Right lobe of liver (tissue), 6 donors: ENCODE measurements at regions not wholly inside any gene's neighbourhood (a gene's known extent, or its start where the extent isn't known, plus 50 kb on each side); places are given as distances from the start of the nearest gene placed in this dataset.

Source experiments
- ATAC-seq, 4 donors: fragments of 200-7000 bp; cut with Tn5 transposase; one replicate each; pipeline ENCODE4 v1.9.1; 2020; ENCODE audit warnings: mild to moderate bottlenecking in 4 of 4, moderate library complexity in 4 of 4
- DNase-seq, 3 donors: peaks; one replicate each; pipeline ENCODE4 v3.0.0-alpha.2; 2020
- H3K27ac ChIP-seq, 3 donors: fragments of 200-600 bp; one replicate each; pipeline ENCODE4 v1.8.0; 2022
- H3K27me3 ChIP-seq, 2 donors: fragments of 200-600 bp; one replicate each; pipeline ENCODE4 v1.8.0; 2022
- H3K36me3 ChIP-seq, 4 donors: fragments of 200-600 bp; sonication (generic) in 1 of 4; one replicate each; pipeline versions ENCODE4 v1.5.1 to v1.8.0; 2017 to 2022; ENCODE audit warnings: control low read depth in 1 of 4
- H3K4me1 ChIP-seq, 4 donors: fragments of 200-600 bp; sonication (generic) in 1 of 4; one replicate each; pipeline versions ENCODE4 v1.5.1 to v1.8.0; 2017 to 2022; ENCODE audit warnings: control low read depth in 1 of 4
- H3K4me3 ChIP-seq, 3 donors: fragments of 200-600 bp; one replicate each; pipeline ENCODE4 v1.8.0; 2022
- H3K9me3 ChIP-seq, 4 donors: fragments of 200-600 bp; sonication (generic) in 1 of 4; one replicate each; pipeline versions ENCODE4 v1.5.1 to v1.8.0; 2017 to 2022; ENCODE audit warnings: control low read depth in 1 of 4
- POLR2A ChIP-seq: fragments of 450-650 bp; IDR thresholded peaks from one replicate; pipeline ENCODE4 v1.6.1; 2017; ENCODE audit warnings: antibody characterized with exemption, mild to moderate bottlenecking
- WGBS: methylation state at CpG from one replicate; pipeline ENCODE4 v1.1.6; 2018; ENCODE audit warnings: low coverage, low lambda C conversion rate; ENCODE audit not compliant: insufficient coverage; ENCODE audit errors: missing lambda C conversion rate; 5-methylcytosine and 5-hydroxymethylcytosine counted together
- intact Hi-C, 2 donors: fragments of 100-400 bp; cut with DNase I; formaldehyde crosslinking; loops; one replicate each; pipeline versions ENCODE4 v1.11.2 to v1.14.1; 2022
- TF ChIP-seq, protein P1 (sequence below), 4 donors: fragments of 200-600 bp in 3 of 4; fragments of 450-650 bp in 1 of 4; IDR thresholded peaks; one replicate each; pipeline versions ENCODE4 v1.5.1 to v1.8.0; 2016 to 2022; ENCODE audit warnings: antibody characterized with exemption in 4 of 4, mild to moderate bottlenecking in 2 of 4
- donor health status: DM: no; HTN: yes; CAD: no.
- donor health status: DM: no; HTN: no; CAD: no.
- donor health status: DM: no; HTN: no; CAD: no.
- donor health status: DM: no; HTN: yes; CAD: no.
- donor health status: DM: no; HTN: yes; CAD: no.

DNA sequence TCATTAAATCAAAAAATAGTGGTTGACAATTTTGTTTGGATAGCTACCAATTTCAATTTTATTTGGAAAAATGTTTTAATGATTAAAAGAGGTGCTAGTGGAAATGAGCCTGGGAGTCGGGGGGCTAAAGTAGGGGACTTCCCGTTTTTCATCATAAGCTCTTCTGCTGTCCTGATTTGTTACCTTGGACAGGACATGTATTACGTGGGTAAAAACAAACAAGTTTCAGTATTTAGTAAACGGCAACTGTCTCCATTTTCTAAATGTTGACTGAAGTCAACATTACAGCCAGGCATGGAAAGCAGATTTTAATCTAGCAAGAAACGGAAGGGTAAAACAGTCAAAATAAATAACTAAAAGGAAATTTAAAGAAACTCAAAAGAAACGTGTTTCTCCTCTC lies 212.3 kb upstream of the GRAMD2B start:
- Histone ChIP-seq H3K4me1 (no peaks in the 10 kb centered on the region), H3K27me3 (no peaks in the 10 kb centered on the region), H3K36me3 (no peaks in the 10 kb centered on the region), H3K27ac (no peak overlapping the region), H3K9me3 (no peaks in the 10 kb centered on the region), H3K4me3 (peak overlapping the region in 1 of 3 donors; percentile 10)
- TF ChIP-seq, protein P1, sequence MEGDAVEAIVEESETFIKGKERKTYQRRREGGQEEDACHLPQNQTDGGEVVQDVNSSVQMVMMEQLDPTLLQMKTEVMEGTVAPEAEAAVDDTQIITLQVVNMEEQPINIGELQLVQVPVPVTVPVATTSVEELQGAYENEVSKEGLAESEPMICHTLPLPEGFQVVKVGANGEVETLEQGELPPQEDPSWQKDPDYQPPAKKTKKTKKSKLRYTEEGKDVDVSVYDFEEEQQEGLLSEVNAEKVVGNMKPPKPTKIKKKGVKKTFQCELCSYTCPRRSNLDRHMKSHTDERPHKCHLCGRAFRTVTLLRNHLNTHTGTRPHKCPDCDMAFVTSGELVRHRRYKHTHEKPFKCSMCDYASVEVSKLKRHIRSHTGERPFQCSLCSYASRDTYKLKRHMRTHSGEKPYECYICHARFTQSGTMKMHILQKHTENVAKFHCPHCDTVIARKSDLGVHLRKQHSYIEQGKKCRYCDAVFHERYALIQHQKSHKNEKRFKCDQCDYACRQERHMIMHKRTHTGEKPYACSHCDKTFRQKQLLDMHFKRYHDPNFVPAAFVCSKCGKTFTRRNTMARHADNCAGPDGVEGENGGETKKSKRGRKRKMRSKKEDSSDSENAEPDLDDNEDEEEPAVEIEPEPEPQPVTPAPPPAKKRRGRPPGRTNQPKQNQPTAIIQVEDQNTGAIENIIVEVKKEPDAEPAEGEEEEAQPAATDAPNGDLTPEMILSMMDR (IDR thresholded peaks at IDR 0.05): no peak
- no peak for TF ChIP-seq POLR2A
- intact Hi-C loops: no loop called here
- ATAC-seq (peak; percentile 33 to 92 (median 66)), DNase-seq (no peak)
- WGBS: 24% methylated on average over 6 of the region's 6 CpGs

DNA sequence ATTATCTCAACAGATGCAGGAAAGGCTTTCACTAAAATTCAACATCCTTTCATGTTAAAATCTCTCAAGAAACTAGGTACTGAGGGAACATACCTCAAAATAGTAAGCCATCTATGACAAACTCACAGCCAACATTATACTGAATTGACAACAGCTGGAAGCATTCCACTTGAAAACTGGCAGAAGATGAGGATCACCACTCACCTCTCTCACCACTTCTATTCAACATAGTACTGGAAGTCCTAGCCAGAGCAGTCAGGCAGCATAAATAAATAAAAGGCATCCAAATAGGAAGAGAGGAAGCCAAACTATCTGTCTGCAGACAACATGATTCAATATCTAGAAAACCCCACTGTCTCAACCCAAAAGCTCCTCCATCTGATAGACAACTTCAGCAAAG lies 203.6 kb upstream of the GRAMD2B start:
- H3K27me3 ChIP-seq: no peaks in the 10 kb centered on the region
- ATAC-seq: no peak
- H3K9me3 ChIP-seq: no peaks in the 10 kb centered on the region
- no peak for DNase-seq
- H3K4me1 ChIP-seq: no peaks in the 10 kb centered on the region
- H3K4me3 ChIP-seq: no peak overlapping the region
- no peak overlapping the region for H3K27ac ChIP-seq
- intact Hi-C loops: no loop called here
- TF ChIP-seq, protein P1 (IDR thresholded peaks at IDR 0.05): no peak
- TF ChIP-seq POLR2A: no peak
- no peaks in the 10 kb centered on the region for H3K36me3 ChIP-seq

DNA sequence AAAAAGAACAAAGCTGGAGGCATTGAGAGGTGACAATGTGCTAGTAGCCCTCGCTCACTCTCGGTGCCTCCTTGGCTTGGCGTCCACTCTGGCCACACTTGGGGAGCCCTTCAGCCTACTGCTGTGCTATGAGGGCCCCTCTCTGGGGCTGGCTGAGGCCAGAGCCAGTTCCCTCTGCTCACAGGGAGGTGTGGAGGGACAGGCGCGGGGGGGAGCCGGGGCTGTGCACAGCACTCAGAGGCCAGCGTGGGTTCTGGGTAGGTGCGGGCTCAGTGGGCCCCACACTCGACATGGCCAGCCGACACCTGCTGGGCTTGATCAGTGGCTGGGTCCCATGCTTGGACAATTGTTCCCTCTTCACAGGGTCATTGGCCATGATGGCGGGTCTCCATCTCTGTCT lies 202.5 kb upstream of the GRAMD2B start:
- WGBS: 100% methylated on average over 5 of the region's 11 CpGs
- no peaks in the 10 kb centered on the region for H3K36me3 ChIP-seq
- no peak overlapping the region for H3K27ac ChIP-seq
- no peak for TF ChIP-seq POLR2A
- TF ChIP-seq, protein P1 (IDR thresholded peaks at IDR 0.05): no peak
- H3K4me3 ChIP-seq: no peak overlapping the region
- H3K27me3 ChIP-seq: no peaks in the 10 kb centered on the region
- H3K9me3 ChIP-seq: no peaks in the 10 kb centered on the region
- no peak for DNase-seq
- no peaks in the 10 kb centered on the region for H3K4me1 ChIP-seq
- intact Hi-C loops: no loop called here
- ATAC-seq: no peak

DNA sequence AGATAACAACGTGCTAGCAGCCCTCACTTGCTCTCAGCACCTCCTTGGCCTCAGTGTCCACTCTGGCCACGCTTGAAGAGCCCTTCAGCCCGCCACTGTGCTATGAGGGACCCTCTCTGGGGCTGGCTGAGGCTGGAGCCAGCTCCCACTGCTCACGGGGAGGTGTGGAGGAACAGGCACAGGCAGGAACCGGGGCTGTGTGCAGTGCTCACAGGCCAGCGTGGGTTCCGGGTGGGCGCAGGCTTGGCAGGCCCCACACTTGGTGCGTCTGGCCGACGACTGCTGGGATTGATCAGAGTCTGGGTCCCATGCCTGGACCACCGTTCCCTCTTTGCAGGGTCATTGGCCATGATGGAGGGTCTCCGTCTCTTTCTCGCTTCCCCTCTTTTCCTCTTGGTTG lies 194.3 kb upstream of the GRAMD2B start:
- 98% methylated on average over 8 of the region's 14 CpGs for WGBS
- Histone ChIP-seq H3K36me3 (no peaks in the 10 kb centered on the region), H3K4me1 (no peaks in the 10 kb centered on the region), H3K9me3 (no peaks in the 10 kb centered on the region), H3K4me3 (no peak overlapping the region), H3K27ac (no peak overlapping the region), H3K27me3 (no peaks in the 10 kb centered on the region)
- TF ChIP-seq, protein P1 (IDR thresholded peaks at IDR 0.05): no peak
- no peak for TF ChIP-seq POLR2A
- ATAC-seq (peak in 1 of 4 donors; percentile 30), DNase-seq (no peak)
- intact Hi-C loops: no loop called here

DNA sequence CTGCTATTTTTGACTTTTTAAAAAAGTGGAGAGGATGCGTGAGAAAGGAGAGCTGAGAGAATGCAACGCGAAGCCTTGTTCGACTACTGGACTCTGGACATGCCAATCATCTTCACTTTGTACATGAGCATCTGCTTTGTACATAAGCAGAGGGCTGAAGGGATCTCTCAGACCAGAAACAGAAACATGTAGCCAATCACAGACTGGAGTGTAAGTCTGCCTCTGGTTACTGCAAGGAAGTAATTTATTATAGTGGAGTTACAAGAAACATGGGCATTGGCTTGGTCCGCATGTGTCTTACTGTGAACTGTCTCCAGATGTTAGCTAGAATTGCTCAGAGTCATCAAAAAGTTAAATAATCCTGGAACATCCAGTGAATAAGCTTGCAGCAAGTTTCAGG lies 190.0 kb upstream of the GRAMD2B start:
- Histone ChIP-seq H3K36me3 (no peaks in the 10 kb centered on the region), H3K27me3 (no peaks in the 10 kb centered on the region), H3K27ac (no peak overlapping the region), H3K9me3 (no peaks in the 10 kb centered on the region), H3K4me1 (no peaks in the 10 kb centered on the region), H3K4me3 (no peak overlapping the region)
- no peak for TF ChIP-seq POLR2A
- TF ChIP-seq, protein P1 (IDR thresholded peaks at IDR 0.05): no peak
- ATAC-seq (no peak), DNase-seq (no peak)
- 82% methylated on average over 4 of the region's 5 CpGs for WGBS
- intact Hi-C loops: no loop called here
